SK-N-SH (cell line): ENCODE measurements at regions not wholly inside any gene's neighbourhood (a gene's known extent, or its start where the extent isn't known, plus 50 kb on each side); places are given as distances from the start of the nearest gene placed in this dataset.
A peak's percentile ranks its signal among the peaks of the same experiment; 100 is the strongest.

Source experiments
- CTCF ChIA-PET: fragments of 300-600, 350-600 bp; formaldehyde crosslinking; extraction: SDS; loops from one replicate; lab custom pipeline; 2021; lab: Yijun Ruan, JAX
- POLR2A ChIA-PET: fragments of 350-600 bp; sonication (Branson Sonifier 250); formaldehyde crosslinking; extraction: SDS; loops from one replicate; lab custom pipeline; 2020; ENCODE audit warnings: antibody characterized with exemption, inconsistent platforms; lab: Yijun Ruan, JAX
- DNase-seq: peaks from one replicate; pipeline ENCODE4 v3.0.0; 2012
- H2AFZ ChIP-seq: fragments of 200-600 bp; sonication (generic); 2 replicates; pipeline ENCODE4 v1.8.1; 2016; ENCODE audit warnings: antibody characterized with exemption, mild to moderate bottlenecking, low read depth
- H3F3A ChIP-seq: fragments of 200-600 bp; sonication (generic); replicated peaks from 2 replicates; pipeline ENCODE3; 2016; ENCODE audit warnings: antibody characterized with exemption, mild to moderate bottlenecking; ENCODE audit not compliant: insufficient read depth
- H3K27ac ChIP-seq, 2 experiments: fragments of 200-500 bp in 1 of 2; fragments of 200-600 bp in 1 of 2; sonication (Bioruptor generic) in 1 of 2; sonication (generic), shearing (Covaris generic) in 1 of 2; 2 replicates each; pipeline versions ENCODE4 v1.5.1 to v1.6.1; 2014 to 2016; ENCODE audit warnings: low read depth in 2 of 2, inconsistent platforms in 1 of 2, low read length in 1 of 2, mild to moderate bottlenecking in 1 of 2, mixed read lengths in 1 of 2
- H3K27me3 ChIP-seq: fragments of 200-600 bp; sonication (generic), shearing (Covaris generic); 2 replicates; pipeline ENCODE4 v1.6.1; 2016; ENCODE audit warnings: mixed run types; ENCODE audit not compliant: insufficient read depth
- H3K36me3 ChIP-seq, 2 experiments: fragments of 200-500 bp in 1 of 2; fragments of 200-600 bp in 1 of 2; sonication (Bioruptor generic) in 1 of 2; sonication (generic) in 1 of 2; replicated peaks in 1 of 2; 2 replicates each; pipeline versions ENCODE3 to v1.5.1; 2014 to 2016; ENCODE audit warnings: low read length in 1 of 2, mild to moderate bottlenecking in 1 of 2; ENCODE audit not compliant: insufficient read depth in 2 of 2, control insufficient read depth in 1 of 2
- H3K4me1 ChIP-seq, 2 experiments: fragments of 200-500 bp in 1 of 2; fragments of 200-600 bp in 1 of 2; sonication (Bioruptor generic) in 1 of 2; sonication (generic), shearing (Covaris generic) in 1 of 2; 2 replicates each; pipeline versions ENCODE4 v1.5.1 to v1.6.1; 2014 to 2016; ENCODE audit warnings: low read depth in 1 of 2, low read length in 1 of 2, mixed run types in 1 of 2; ENCODE audit not compliant: insufficient read depth in 2 of 2, control insufficient read depth in 1 of 2
- H3K4me2 ChIP-seq: fragments of 200-600 bp; sonication (generic), shearing (Covaris generic); 2 replicates; pipeline ENCODE4 v1.6.1; 2017; ENCODE audit warnings: mixed run types
- H3K4me3 ChIP-seq, 2 experiments: fragments of 200-500 bp in 1 of 2; fragments of 200-600 bp in 1 of 2; sonication (Bioruptor generic) in 1 of 2; sonication (generic), shearing (Covaris generic) in 1 of 2; 2 replicates each; pipeline versions ENCODE4 v1.5.1 to v1.8.1; 2014 to 2016; ENCODE audit warnings: low read depth in 2 of 2, inconsistent platforms in 1 of 2, low read length in 1 of 2, mild to moderate bottlenecking in 1 of 2, mixed read lengths in 1 of 2, moderate library complexity in 1 of 2
- H3K79me2 ChIP-seq: fragments of 200-600 bp; sonication (generic); 2 replicates; pipeline ENCODE4 v1.8.1; 2017; ENCODE audit warnings: mild to moderate bottlenecking; ENCODE audit not compliant: insufficient read depth
- H3K9ac ChIP-seq: fragments of 200-600 bp; sonication (generic); 2 replicates; pipeline ENCODE4 v1.6.1; 2017; ENCODE audit warnings: mixed run types
- H3K9me2 ChIP-seq: fragments of 200-600 bp; sonication (generic); 2 replicates; pipeline ENCODE4 v1.6.1; 2017; ENCODE audit warnings: mixed run types
- H3K9me3 ChIP-seq: fragments of 200-600 bp; sonication (generic); 2 replicates; pipeline ENCODE4 v1.6.1; 2017; ENCODE audit warnings: mixed run types, mild to moderate bottlenecking, moderate library complexity
- H4K20me1 ChIP-seq: fragments of 200-600 bp; sonication (generic); 2 replicates; pipeline ENCODE4 v1.6.1; 2017; ENCODE audit warnings: mild to moderate bottlenecking, mixed run types; ENCODE audit not compliant: insufficient read depth
- CHD2 ChIP-seq: fragments of 150-350 bp; IDR thresholded peaks from 2 replicates; pipeline ENCODE4 v1.6.1; 2018; ENCODE audit warnings: low read length; ENCODE audit not compliant: partially characterized antibody
- ELF1 ChIP-seq: IDR thresholded peaks from 2 replicates; pipeline ENCODE4 v1.4.0; 2012
- EP300 ChIP-seq, 2 experiments: IDR thresholded peaks; 2 replicates each; pipeline versions ENCODE4 v1.4.0 to v1.6.1; 2012; ENCODE audit warnings: borderline replicate concordance in 1 of 2, low read depth in 1 of 2, low read length in 1 of 2
- EZH2phosphoT487 ChIP-seq: fragments of 200-600 bp; sonication (generic); IDR thresholded peaks from 2 replicates; pipeline ENCODE4 v1.6.1; 2017; ENCODE audit warnings: low read depth, mixed run types, mild to moderate bottlenecking, antibody characterized with exemption, moderate library complexity, borderline replicate concordance
- GABPA ChIP-seq: IDR thresholded peaks from 2 replicates; pipeline ENCODE4 v1.4.0; 2012; ENCODE audit warnings: low read depth, mild to moderate bottlenecking
- GATA2 ChIP-seq: sonication (generic); formaldehyde crosslinking; IDR thresholded peaks from 2 replicates; pipeline ENCODE4 v1.5.0; 2020; ENCODE audit warnings: mild to moderate bottlenecking, missing genetic modification reagents
- IRF3 ChIP-seq: fragments of 150-350 bp; IDR thresholded peaks from 2 replicates; pipeline ENCODE4 v1.6.1; 2016; ENCODE audit warnings: mild to moderate bottlenecking, low read depth, low read length
- MAX ChIP-seq: IDR thresholded peaks from 2 replicates; pipeline ENCODE4 v1.4.0; 2012; ENCODE audit warnings: low read depth
- MEF2A ChIP-seq: IDR thresholded peaks from 2 replicates; pipeline ENCODE4 v1.4.0; 2012; ENCODE audit warnings: low read depth, borderline replicate concordance
- NRF1 ChIP-seq: IDR thresholded peaks from 2 replicates; pipeline ENCODE4 v1.6.1; 2012; ENCODE audit warnings: low read depth, mild to moderate bottlenecking, low read length
- RAD21 ChIP-seq: IDR thresholded peaks from 2 replicates; pipeline ENCODE4 v1.6.1; 2012; ENCODE audit warnings: mild to moderate bottlenecking, low read length
- TAF1 ChIP-seq: IDR thresholded peaks from 2 replicates; pipeline ENCODE4 v1.6.1; 2012; ENCODE audit warnings: low read depth, mild to moderate bottlenecking, low read length, moderate library complexity, borderline replicate concordance
- TCF12 ChIP-seq: IDR thresholded peaks from 2 replicates; pipeline ENCODE4 v1.4.0; 2012
- USF1 ChIP-seq: IDR thresholded peaks from 2 replicates; pipeline ENCODE4 v1.4.0; 2012; ENCODE audit warnings: low read depth, borderline replicate concordance
- YY1 ChIP-seq: IDR thresholded peaks from 2 replicates; pipeline ENCODE4 v1.4.0; 2012; ENCODE audit warnings: low read depth, mild to moderate bottlenecking
- WGBS: methylation state at CpG from one replicate; pipeline ENCODE4 v1.1.6; 2017; ENCODE audit warnings: low lambda C conversion rate; 5-methylcytosine and 5-hydroxymethylcytosine counted together

GRCh38 chr11:15738931-15739330 is 617.4 kb downstream of the SOX6 start:
- Histone ChIP-seq H3K4me2 (no peak overlapping the region), H3K27me3 (no peaks in the 10 kb centered on the region), H3K9me2 (no peaks in the 10 kb centered on the region), H2AFZ (no peak overlapping the region), H3F3A (no peaks in the 10 kb centered on the region), H3K4me3 (no peak overlapping the region), H4K20me1 (no peaks in the 10 kb centered on the region), H3K9me3 (no peaks in the 10 kb centered on the region), H3K27ac (peak overlapping the region in 1 of 2 experiments; percentile 67; a peak in 2 of 4 replicates), H3K9ac (no peak overlapping the region), H3K79me2 (no peaks in the 10 kb centered on the region), H3K4me1 (peaks cover 0 to 11% of the 10 kb centered on the region in 2 experiments; a peak in 2 of 4 replicates), H3K36me3 (no peaks in the 10 kb centered on the region)
- no peak for DNase-seq
- WGBS, result 35% methylated on average over 5 of the region's 5 CpGs
- no peak for TF ChIP-seq TCF12
- no peak for TF ChIP-seq RAD21
- no peak for TF ChIP-seq MEF2A
- no peak for TF ChIP-seq USF1
- no peak for TF ChIP-seq EP300 (IDR thresholded peaks at IDR 0.05; ENCODE audit: borderline replicate concordance in 1 of 2, low read depth in 1 of 2, low read length in 1 of 2)
- TF ChIP-seq IRF3, result no peak
- no peak for TF ChIP-seq ELF1
- no peak for TF ChIP-seq GATA2 (CRISPR knock-in tag)
- TF ChIP-seq YY1, result no peak
- no peak for TF ChIP-seq CHD2
- TF ChIP-seq GABPA, result no peak
- TF ChIP-seq EZH2phosphoT487, result no peak
- no peak for TF ChIP-seq NRF1
- TF ChIP-seq TAF1, result no peak
- no peak for TF ChIP-seq MAX
- ChIA-PET CTCF (interaction anchor here (0.7 to 1.3 kb wide), 3 partner anchors 19 to 868 kb away, joined by 3 to 4 read pairs (median 3); no protein-coding TSS in a partner anchor), POLR2A (interaction anchor here (1.7 kb wide), 1 partner anchor 18 kb away, joined by 5 read pairs; no protein-coding TSS in a partner anchor)
